ENCODE measurements at regions not wholly inside any gene's neighbourhood (a gene's known extent, or its start where the extent isn't known, plus 50 kb on each side); places are given as distances from the start of the nearest gene placed in this dataset.
A peak's percentile ranks its signal among the peaks of the same experiment; 100 is the strongest.

GRCh38 chr10:124282326-124282725, 136.4 kb downstream of the OAT start:
- Histone ChIP-seq H3K27ac (no peak overlapping the region), H3K27me3 (peaks cover 0 to 18% (median 0%) of the 10 kb centered on the region in 7 donors), H3K4me1 (peaks cover 0 to 31% (median 0%) of the 10 kb centered on the region in 9 donors), H3K9me3 (peaks cover 0 to 14% (median 0%) of the 10 kb centered on the region in 11 donors), H3K4me3 (no peak overlapping the region), H3K36me3 (no peaks in the 10 kb centered on the region)
- WGBS, 2 donors: 78 to 85% methylated on average over 11 of the region's 11 CpGs
- no peak for ATAC-seq
- DNase-seq: no peak
- no peak for TF ChIP-seq CTCF (IDR thresholded peaks at IDR 0.05)
- intact Hi-C loops (cut with DNase I): no loop called here

GRCh38 chr10:124281666-124282065, 137.1 kb downstream of the OAT start:
- intact Hi-C loops (cut with DNase I): no loop called here
- WGBS, 2 donors: 80 to 87% methylated on average over 10 of the region's 10 CpGs
- H3K36me3 ChIP-seq: no peaks in the 10 kb centered on the region
- no peak for TF ChIP-seq CTCF (IDR thresholded peaks at IDR 0.05)
- peaks cover 0 to 30% (median 0%) of the 10 kb centered on the region in 9 donors for H3K4me1 ChIP-seq
- peaks cover 0 to 14% (median 0%) of the 10 kb centered on the region in 11 donors for H3K9me3 ChIP-seq
- no peak for DNase-seq
- H3K27ac ChIP-seq: no peak overlapping the region
- ATAC-seq: no peak
- H3K4me3 ChIP-seq: no peak overlapping the region
- peaks cover 0 to 18% (median 0%) of the 10 kb centered on the region in 7 donors for H3K27me3 ChIP-seq

GRCh38 chr10:124280916-124281315, 137.8 kb downstream of the OAT start:
- WGBS, 2 donors: 92 to 95% methylated on average over 5 of the region's 5 CpGs
- intact Hi-C loops (cut with DNase I): no loop called here
- Histone ChIP-seq H3K27ac (no peak overlapping the region), H3K4me3 (no peak overlapping the region), H3K27me3 (peaks cover 0 to 18% (median 0%) of the 10 kb centered on the region in 7 donors), H3K9me3 (peaks cover 0 to 14% (median 0%) of the 10 kb centered on the region in 11 donors), H3K4me1 (peaks cover 0 to 22% (median 0%) of the 10 kb centered on the region in 9 donors), H3K36me3 (no peaks in the 10 kb centered on the region)
- no peak for DNase-seq
- no peak for ATAC-seq
- no peak for TF ChIP-seq CTCF (IDR thresholded peaks at IDR 0.05)

- Histone ChIP-seq H3K4me3 (no peak overlapping the region), H3K27me3 (peaks cover 0 to 18% (median 0%) of the 10 kb centered on the region in 7 donors), H3K4me1 (peaks cover 0 to 13% (median 0%) of the 10 kb centered on the region in 9 donors), H3K27ac (peak overlapping the region in 1 of 10 donors; percentile 41), H3K9me3 (peaks cover 0 to 18% (median 0%) of the 10 kb centered on the region in 11 donors), H3K36me3 (no peaks in the 10 kb centered on the region)
- no peak for TF ChIP-seq CTCF (IDR thresholded peaks at IDR 0.05)
- DNase-seq (no peak), ATAC-seq (no peak)
- intact Hi-C loops (cut with DNase I): no loop called here
- 71 to 81% methylated on average over 8 of the region's 8 CpGs for WGBS, 2 donors
Observed at GRCh38 chr10:124279882-124280281, 138.8 kb downstream of the OAT start.

Measured in heart right ventricle (tissue), 16 donors.